H1 (cell line): ENCODE measurements at regions not wholly inside any gene's neighbourhood (a gene's known extent, or its start where the extent isn't known, plus 50 kb on each side); places are given as distances from the start of the nearest gene placed in this dataset.

ENCODE experiments used
- CREB1 ChIP-seq: IDR thresholded peaks from 2 replicates; pipeline ENCODE4 v1.6.1; 2012; ENCODE audit warnings: inconsistent platforms
- EZH2 ChIP-seq: fragments of 200-600 bp; sonication (generic); IDR thresholded peaks from 2 replicates; pipeline ENCODE4 v1.7.1; 2012; ENCODE audit warnings: low read depth, mild to moderate bottlenecking, moderate library complexity, low read length, inconsistent platforms; ENCODE audit not compliant: severe bottlenecking
- SP2 ChIP-seq: IDR thresholded peaks from 2 replicates; pipeline ENCODE4 v1.6.1; 2012; ENCODE audit warnings: mild to moderate bottlenecking, low read length, inconsistent platforms
- SRF ChIP-seq: IDR thresholded peaks from 2 replicates; pipeline ENCODE4 v1.6.1; 2011; ENCODE audit warnings: mild to moderate bottlenecking, low read depth, low read length, moderate library complexity

- no peak for TF ChIP-seq EZH2
- TF ChIP-seq SRF, result no peak
- TF ChIP-seq SP2, result no peak
- no peak for TF ChIP-seq CREB1
These were observed 165.3 kb downstream of the GASK1B start (continued) for GRCh38 chr4:158007566-158007965.
